ENCODE measurements at regions not wholly inside any gene's neighbourhood (a gene's known extent, or its start where the extent isn't known, plus 50 kb on each side); places are given as distances from the start of the nearest gene placed in this dataset.

DNA sequence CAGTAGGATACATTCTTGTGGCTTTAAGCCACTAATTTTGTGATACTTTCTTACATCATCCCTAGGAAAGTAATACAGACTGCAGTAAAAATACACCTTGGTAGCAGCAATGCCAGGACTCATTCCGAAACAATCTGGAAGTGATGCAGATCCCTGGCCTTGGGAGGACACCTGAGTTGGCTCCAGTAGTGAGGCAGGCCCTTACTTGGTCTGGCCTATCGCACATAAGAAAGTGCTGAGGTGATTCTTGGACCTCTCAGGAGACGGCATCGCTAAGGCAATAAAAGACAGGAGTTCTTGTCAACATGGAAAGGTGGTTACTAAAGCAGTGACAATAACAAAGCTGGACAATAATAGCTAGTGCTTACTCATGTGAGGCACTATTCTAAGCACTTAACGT is 126.5 kb downstream of the SUCNR1 start:
- no peak for TF ChIP-seq EZH2phosphoT487 (IDR thresholded peaks at IDR 0.05; ENCODE audit: borderline replicate concordance)
- TF ChIP-seq, protein P1, sequence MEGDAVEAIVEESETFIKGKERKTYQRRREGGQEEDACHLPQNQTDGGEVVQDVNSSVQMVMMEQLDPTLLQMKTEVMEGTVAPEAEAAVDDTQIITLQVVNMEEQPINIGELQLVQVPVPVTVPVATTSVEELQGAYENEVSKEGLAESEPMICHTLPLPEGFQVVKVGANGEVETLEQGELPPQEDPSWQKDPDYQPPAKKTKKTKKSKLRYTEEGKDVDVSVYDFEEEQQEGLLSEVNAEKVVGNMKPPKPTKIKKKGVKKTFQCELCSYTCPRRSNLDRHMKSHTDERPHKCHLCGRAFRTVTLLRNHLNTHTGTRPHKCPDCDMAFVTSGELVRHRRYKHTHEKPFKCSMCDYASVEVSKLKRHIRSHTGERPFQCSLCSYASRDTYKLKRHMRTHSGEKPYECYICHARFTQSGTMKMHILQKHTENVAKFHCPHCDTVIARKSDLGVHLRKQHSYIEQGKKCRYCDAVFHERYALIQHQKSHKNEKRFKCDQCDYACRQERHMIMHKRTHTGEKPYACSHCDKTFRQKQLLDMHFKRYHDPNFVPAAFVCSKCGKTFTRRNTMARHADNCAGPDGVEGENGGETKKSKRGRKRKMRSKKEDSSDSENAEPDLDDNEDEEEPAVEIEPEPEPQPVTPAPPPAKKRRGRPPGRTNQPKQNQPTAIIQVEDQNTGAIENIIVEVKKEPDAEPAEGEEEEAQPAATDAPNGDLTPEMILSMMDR (conservative IDR thresholded peaks at IDR 0.05; ENCODE audit: low read length): no peak

All from Loucy (cell line).